Activated naive CD4-positive, alpha-beta T cell treated with anti-CD3 and anti-CD28 coated beads, Interleukin-2, amount 50 U/mL, for 24 hours (primary cell): ENCODE measurements at regions not wholly inside any gene's neighbourhood (a gene's known extent, or its start where the extent isn't known, plus 50 kb on each side); places are given as distances from the start of the nearest gene placed in this dataset.

Experiments used
- H3K27ac Mint-ChIP-seq: one replicate; pipeline ENCODE4 v1.8.0; 2021; ENCODE audit warnings: mild to moderate bottlenecking, mixed read lengths
- H3K27me3 Mint-ChIP-seq: one replicate; pipeline ENCODE4 v1.8.0; 2021; ENCODE audit warnings: mixed read lengths
- H3K36me3 Mint-ChIP-seq: one replicate; pipeline ENCODE4 v1.8.0; 2021; ENCODE audit warnings: mixed read lengths
- H3K4me1 Mint-ChIP-seq: one replicate; pipeline ENCODE4 v1.8.0; 2021; ENCODE audit warnings: mixed read lengths
- H3K4me3 Mint-ChIP-seq: one replicate; pipeline ENCODE4 v1.8.0; 2021; ENCODE audit warnings: mild to moderate bottlenecking, mixed read lengths
- H3K9me3 Mint-ChIP-seq: one replicate; pipeline ENCODE4 v1.8.0; 2021; ENCODE audit warnings: mixed read lengths

- no peaks in the 10 kb centered on the region for H3K27me3 Mint-ChIP-seq
- no peaks in the 10 kb centered on the region for H3K36me3 Mint-ChIP-seq
- no peaks in the 10 kb centered on the region for H3K4me1 Mint-ChIP-seq
- no peak overlapping the region for H3K4me3 Mint-ChIP-seq
- no peak overlapping the region for H3K27ac Mint-ChIP-seq
- no peaks in the 10 kb centered on the region for H3K9me3 Mint-ChIP-seq
Measured at GRCh38 chr12:84658877-84659276, 253.7 kb downstream of the SLC6A15 start.

DNA sequence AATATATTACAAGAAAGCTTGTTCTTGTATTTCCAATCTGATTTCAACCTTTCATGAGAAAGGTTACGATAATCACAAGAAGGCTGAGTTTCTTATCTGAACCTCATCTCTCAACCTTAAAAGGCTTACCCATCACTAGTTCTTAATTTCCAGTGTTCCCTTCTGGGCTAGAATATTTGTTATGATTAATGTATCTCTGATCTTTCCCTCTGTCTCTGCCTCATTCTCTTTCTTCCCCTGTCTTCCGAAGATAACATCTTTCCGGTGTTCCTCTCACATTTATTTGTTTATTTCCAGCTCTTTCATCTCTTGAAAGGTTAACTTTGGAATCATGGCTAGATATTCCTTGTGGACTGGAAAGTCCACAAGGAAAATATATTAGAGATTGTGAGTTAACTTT is 255.9 kb downstream of the SLC6A15 start:
- Mint-ChIP-seq H3K9me3 (no peaks in the 10 kb centered on the region), H3K36me3 (no peaks in the 10 kb centered on the region), H3K27me3 (no peaks in the 10 kb centered on the region), H3K4me1 (no peaks in the 10 kb centered on the region), H3K4me3 (no peak overlapping the region), H3K27ac (no peak overlapping the region)

GRCh38 chr12:84653482-84653881 is 259.1 kb downstream of the SLC6A15 start:
- H3K36me3 Mint-ChIP-seq = no peaks in the 10 kb centered on the region
- no peak overlapping the region for H3K4me3 Mint-ChIP-seq
- no peaks in the 10 kb centered on the region for H3K4me1 Mint-ChIP-seq
- no peaks in the 10 kb centered on the region for H3K27me3 Mint-ChIP-seq
- no peak overlapping the region for H3K27ac Mint-ChIP-seq
- no peaks in the 10 kb centered on the region for H3K9me3 Mint-ChIP-seq

GRCh38 chr12:84648425-84648824 is 264.2 kb downstream of the SLC6A15 start:
- H3K36me3 Mint-ChIP-seq = no peaks in the 10 kb centered on the region

DNA sequence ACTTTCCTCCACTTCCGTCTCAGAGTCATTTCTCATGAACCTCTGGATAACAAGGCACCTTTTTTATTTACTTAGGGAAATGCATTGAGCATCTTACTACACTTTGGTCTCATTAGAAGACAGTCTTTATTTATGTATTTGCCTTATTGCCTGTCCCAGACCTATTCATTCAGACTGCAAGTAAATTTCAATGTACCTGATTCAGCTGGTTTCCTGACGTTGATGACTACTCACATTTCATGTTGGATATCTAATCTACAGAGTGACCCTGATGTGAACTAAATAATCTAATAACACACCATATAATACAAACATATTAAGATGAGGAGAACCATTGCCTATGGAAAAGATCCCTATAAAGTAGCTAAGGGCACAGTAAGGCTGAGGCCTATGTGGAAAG is 267.7 kb downstream of the SLC6A15 start:
- Mint-ChIP-seq H3K9me3 (no peaks in the 10 kb centered on the region), H3K4me1 (no peaks in the 10 kb centered on the region), H3K27me3 (no peaks in the 10 kb centered on the region), H3K27ac (no peak overlapping the region), H3K4me3 (no peak overlapping the region), H3K36me3 (no peaks in the 10 kb centered on the region)

More at GRCh38 chr12:84648425-84648824, 264.2 kb downstream of the SLC6A15 start:
- H3K4me1 Mint-ChIP-seq = no peaks in the 10 kb centered on the region
- no peaks in the 10 kb centered on the region for H3K27me3 Mint-ChIP-seq
- H3K27ac Mint-ChIP-seq = no peak overlapping the region
- H3K9me3 Mint-ChIP-seq = no peaks in the 10 kb centered on the region
- H3K4me3 Mint-ChIP-seq = no peak overlapping the region

DNA sequence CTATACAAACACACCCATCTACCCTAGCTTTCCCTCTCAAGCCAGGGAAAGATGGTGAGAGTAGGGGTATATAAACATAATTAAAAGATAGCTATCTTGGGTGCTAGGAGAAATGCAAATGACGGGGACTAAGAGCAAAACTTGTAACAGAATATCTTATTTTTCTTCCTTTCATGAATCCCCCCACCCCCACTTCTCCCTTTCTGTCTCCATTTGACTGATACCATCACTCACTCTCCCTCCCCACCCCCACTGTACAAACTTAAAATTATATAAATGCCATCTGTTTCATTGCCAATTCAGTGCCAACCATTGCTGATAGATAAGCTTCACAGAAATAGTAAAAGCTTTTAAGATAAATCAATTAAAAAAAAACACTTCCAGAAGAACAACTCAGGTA is 268.6 kb downstream of the SLC6A15 start:
- H3K9me3 Mint-ChIP-seq = no peaks in the 10 kb centered on the region
- H3K27me3 Mint-ChIP-seq = no peaks in the 10 kb centered on the region
- H3K27ac Mint-ChIP-seq = no peak overlapping the region
- no peaks in the 10 kb centered on the region for H3K4me1 Mint-ChIP-seq
- H3K4me3 Mint-ChIP-seq = no peak overlapping the region
- no peaks in the 10 kb centered on the region for H3K36me3 Mint-ChIP-seq

GRCh38 chr12:84641940-84642545 is 270.6 kb downstream of the SLC6A15 start:
- H3K27ac Mint-ChIP-seq = no peak overlapping the region
- no peak overlapping the region for H3K4me3 Mint-ChIP-seq
- H3K36me3 Mint-ChIP-seq = no peaks in the 10 kb centered on the region
- no peaks in the 10 kb centered on the region for H3K9me3 Mint-ChIP-seq
- no peaks in the 10 kb centered on the region for H3K4me1 Mint-ChIP-seq
- H3K27me3 Mint-ChIP-seq = no peaks in the 10 kb centered on the region

DNA sequence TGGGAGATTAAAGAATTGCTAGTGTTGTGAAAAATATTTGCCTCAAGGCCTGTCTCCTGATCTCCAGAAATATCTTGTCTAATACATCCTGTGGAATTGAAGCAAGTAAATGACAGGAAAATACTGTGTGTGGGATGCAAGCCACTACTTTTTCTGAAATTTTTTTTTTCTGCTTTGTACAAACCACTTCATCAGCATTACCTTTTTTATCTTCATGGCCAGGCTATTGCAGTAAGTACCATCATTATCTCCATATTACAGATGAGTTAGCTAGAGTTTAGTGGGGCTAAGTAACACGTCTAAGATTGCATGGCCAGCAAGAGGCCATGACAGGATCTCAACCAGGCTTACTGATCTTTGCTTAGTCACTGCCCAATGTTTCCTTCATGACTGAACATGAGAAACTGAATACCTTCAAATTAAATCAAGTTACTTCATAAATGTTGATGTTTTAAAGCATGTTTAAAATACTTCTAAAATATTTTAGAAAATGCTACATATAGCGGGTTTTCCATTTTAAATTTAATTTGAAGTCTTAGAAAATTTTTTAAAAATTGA is 273.7 kb downstream of the SLC6A15 start:
- no peaks in the 10 kb centered on the region for H3K36me3 Mint-ChIP-seq
- no peaks in the 10 kb centered on the region for H3K4me1 Mint-ChIP-seq
- no peak overlapping the region for H3K4me3 Mint-ChIP-seq
- no peak overlapping the region for H3K27ac Mint-ChIP-seq
- no peaks in the 10 kb centered on the region for H3K9me3 Mint-ChIP-seq
- no peaks in the 10 kb centered on the region for H3K27me3 Mint-ChIP-seq

DNA sequence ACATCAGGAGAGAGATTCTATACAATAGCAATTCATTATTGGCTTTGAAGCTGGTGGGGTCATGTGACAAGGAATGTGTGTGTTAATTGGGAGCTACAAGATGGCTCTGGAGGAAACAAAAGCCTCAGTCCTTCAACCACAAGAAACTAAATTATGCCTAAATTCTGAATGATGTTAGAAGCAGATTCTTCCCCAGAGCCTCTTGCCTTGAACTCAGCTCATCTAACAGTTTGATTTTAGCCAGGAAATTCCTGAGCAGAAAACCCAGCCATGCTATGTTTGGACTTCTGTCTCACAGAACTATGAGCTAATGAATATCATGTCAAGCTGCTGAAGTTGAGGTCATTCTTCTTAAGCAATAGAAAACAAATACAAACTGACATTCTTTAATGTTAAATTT is 274.7 kb downstream of the SLC6A15 start:
- H3K4me3 Mint-ChIP-seq = no peak overlapping the region
- H3K27me3 Mint-ChIP-seq = no peaks in the 10 kb centered on the region
- H3K4me1 Mint-ChIP-seq = no peaks in the 10 kb centered on the region
- H3K36me3 Mint-ChIP-seq = no peaks in the 10 kb centered on the region
- no peak overlapping the region for H3K27ac Mint-ChIP-seq
- no peaks in the 10 kb centered on the region for H3K9me3 Mint-ChIP-seq

DNA sequence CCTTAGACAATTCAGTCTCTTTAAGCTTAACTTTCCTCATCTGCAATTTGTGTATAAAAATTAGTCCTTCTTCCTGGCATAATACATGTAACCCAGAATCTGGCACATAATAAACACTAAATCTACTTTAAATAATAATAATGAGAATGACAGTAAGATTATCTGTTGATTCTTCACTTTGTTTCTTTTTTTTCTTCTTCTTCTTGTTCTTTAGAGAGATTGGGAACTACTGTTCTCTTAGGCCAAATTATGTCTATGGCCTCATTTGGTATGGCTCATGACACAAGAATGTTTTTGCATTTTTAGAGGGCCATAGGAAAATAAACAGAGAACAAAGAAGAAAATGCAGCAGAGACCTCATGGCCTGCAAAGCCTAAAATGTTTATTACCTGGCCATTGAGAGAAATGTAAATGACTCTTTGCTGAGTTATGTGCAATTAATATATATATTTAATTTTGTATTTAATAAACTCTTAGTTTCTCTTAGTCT is 275.8 kb downstream of the SLC6A15 start:
- Mint-ChIP-seq H3K9me3 (no peaks in the 10 kb centered on the region), H3K4me1 (no peaks in the 10 kb centered on the region), H3K4me3 (no peak overlapping the region), H3K27ac (no peak overlapping the region), H3K27me3 (no peaks in the 10 kb centered on the region), H3K36me3 (no peaks in the 10 kb centered on the region)

DNA sequence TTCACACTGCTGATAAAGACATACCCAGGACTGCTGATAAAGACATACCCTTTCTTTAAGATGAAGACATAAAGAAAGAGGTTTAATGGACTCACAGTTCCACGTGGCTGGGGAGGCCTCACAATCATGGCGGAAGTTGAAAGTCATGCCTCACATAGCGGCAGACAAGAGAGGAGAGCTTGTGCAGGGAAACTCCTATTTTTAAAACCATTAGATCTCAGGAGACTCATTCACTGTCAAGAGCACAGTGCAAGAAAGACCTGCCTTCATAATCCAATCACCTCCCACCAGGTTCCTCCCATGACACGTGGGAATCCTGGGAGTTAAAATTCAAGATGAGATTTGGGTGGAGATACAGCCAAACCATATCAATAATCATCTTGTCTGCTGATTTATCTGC is 278.1 kb downstream of the SLC6A15 start:
- no peaks in the 10 kb centered on the region for H3K9me3 Mint-ChIP-seq
- H3K4me3 Mint-ChIP-seq = no peak overlapping the region
- no peak overlapping the region for H3K27ac Mint-ChIP-seq
- H3K36me3 Mint-ChIP-seq = no peaks in the 10 kb centered on the region
- H3K4me1 Mint-ChIP-seq = no peaks in the 10 kb centered on the region
- H3K27me3 Mint-ChIP-seq = no peaks in the 10 kb centered on the region

DNA sequence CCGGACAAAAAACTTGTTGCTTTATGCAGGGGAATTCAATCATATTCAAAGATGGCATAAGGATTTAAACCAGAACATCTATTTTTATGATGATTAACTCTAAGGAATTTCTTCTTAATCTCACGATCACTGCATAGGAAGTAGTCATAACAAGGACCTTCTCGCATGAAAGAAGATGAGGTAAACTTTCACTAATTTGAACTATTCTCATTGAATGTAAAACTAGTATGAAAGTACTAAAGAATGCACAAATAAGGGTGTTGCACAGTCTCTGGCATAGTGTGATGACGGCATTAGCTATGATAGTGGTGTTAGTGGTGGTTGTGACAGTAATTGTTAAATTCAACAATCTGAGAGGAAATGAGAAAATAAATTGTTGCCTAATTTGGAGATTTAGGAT is 280.0 kb downstream of the SLC6A15 start:
- Mint-ChIP-seq H3K27ac (no peak overlapping the region), H3K27me3 (no peaks in the 10 kb centered on the region), H3K9me3 (no peaks in the 10 kb centered on the region), H3K4me3 (no peak overlapping the region), H3K4me1 (no peaks in the 10 kb centered on the region), H3K36me3 (no peaks in the 10 kb centered on the region)

GRCh38 chr12:84631020-84631419 is 281.6 kb downstream of the SLC6A15 start:
- Mint-ChIP-seq H3K27me3 (no peaks in the 10 kb centered on the region), H3K4me1 (no peaks in the 10 kb centered on the region), H3K36me3 (no peaks in the 10 kb centered on the region), H3K4me3 (no peak overlapping the region), H3K9me3 (no peaks in the 10 kb centered on the region), H3K27ac (no peak overlapping the region)

GRCh38 chr12:84627593-84627992 is 285.0 kb downstream of the SLC6A15 start:
- Mint-ChIP-seq H3K4me1 (no peaks in the 10 kb centered on the region), H3K27me3 (no peaks in the 10 kb centered on the region), H3K36me3 (no peaks in the 10 kb centered on the region), H3K4me3 (no peak overlapping the region), H3K9me3 (no peaks in the 10 kb centered on the region), H3K27ac (no peak overlapping the region)

GRCh38 chr12:84624601-84625000 is 288.0 kb downstream of the SLC6A15 start:
- Mint-ChIP-seq H3K4me3 (no peak overlapping the region), H3K4me1 (no peaks in the 10 kb centered on the region), H3K9me3 (no peaks in the 10 kb centered on the region), H3K27me3 (no peaks in the 10 kb centered on the region), H3K27ac (no peak overlapping the region), H3K36me3 (no peaks in the 10 kb centered on the region)

- Mint-ChIP-seq H3K9me3 (no peaks in the 10 kb centered on the region), H3K27ac (no peak overlapping the region), H3K4me3 (no peak overlapping the region), H3K27me3 (no peaks in the 10 kb centered on the region), H3K4me1 (no peaks in the 10 kb centered on the region), H3K36me3 (no peaks in the 10 kb centered on the region)
Measured at GRCh38 chr12:84619053-84619571, 293.5 kb downstream of the SLC6A15 start.
